Thoracic aorta (tissue), 2 donors: ENCODE measurements at regions not wholly inside any gene's neighbourhood (a gene's known extent, or its start where the extent isn't known, plus 50 kb on each side); places are given as distances from the start of the nearest gene placed in this dataset.

Experiments used
- ATAC-seq: fragments of 150-250 bp; one replicate; pipeline ENCODE4 v1.8.0; 2017; ENCODE audit warnings: low read depth; ENCODE audit not compliant: insufficient number of reproducible peaks, low FRiP score
- DNase-seq: peaks from one replicate; pipeline ENCODE4 v3.0.0-alpha.2; 2020; ENCODE audit warnings: low spot score
- H3K27ac ChIP-seq, 2 donors: fragments of 200-600 bp; sonication (generic); 1 replicate in 1 of 2; 2 replicates in 1 of 2; pipeline ENCODE4 v1.5.1; 2016; ENCODE audit warnings: mild to moderate bottlenecking in 2 of 2, moderate library complexity in 2 of 2
- H3K27me3 ChIP-seq: fragments of 200-600 bp; sonication (generic); replicated peaks from 2 replicates; pipeline ENCODE4 v1.6.0; 2016; ENCODE audit warnings: mild to moderate bottlenecking; ENCODE audit not compliant: insufficient read depth
- H3K36me3 ChIP-seq: fragments of 200-600 bp; sonication (generic); one replicate; pipeline ENCODE4 v1.5.1; 2016
- H3K4me1 ChIP-seq, 2 donors: fragments of 200-600 bp; sonication (generic); 1 replicate in 1 of 2; 2 replicates in 1 of 2; pipeline versions ENCODE4 v1.5.1 to v1.6.0; 2016; ENCODE audit warnings: low read depth in 2 of 2, mild to moderate bottlenecking in 1 of 2; ENCODE audit not compliant: control insufficient read depth in 1 of 2
- H3K4me3 ChIP-seq: fragments of 200-600 bp; sonication (generic); 2 replicates; pipeline ENCODE4 v1.5.1; 2016; ENCODE audit warnings: mild to moderate bottlenecking
- H3K9me3 ChIP-seq: fragments of 200-600 bp; sonication (generic); 2 replicates; pipeline ENCODE4 v1.5.1; 2016
- TF ChIP-seq, protein P1 (sequence below): fragments of 200-600 bp; sonication (generic); IDR thresholded peaks from one replicate; pipeline ENCODE4 v1.5.1; 2019; ENCODE audit warnings: antibody characterized with exemption

DNA sequence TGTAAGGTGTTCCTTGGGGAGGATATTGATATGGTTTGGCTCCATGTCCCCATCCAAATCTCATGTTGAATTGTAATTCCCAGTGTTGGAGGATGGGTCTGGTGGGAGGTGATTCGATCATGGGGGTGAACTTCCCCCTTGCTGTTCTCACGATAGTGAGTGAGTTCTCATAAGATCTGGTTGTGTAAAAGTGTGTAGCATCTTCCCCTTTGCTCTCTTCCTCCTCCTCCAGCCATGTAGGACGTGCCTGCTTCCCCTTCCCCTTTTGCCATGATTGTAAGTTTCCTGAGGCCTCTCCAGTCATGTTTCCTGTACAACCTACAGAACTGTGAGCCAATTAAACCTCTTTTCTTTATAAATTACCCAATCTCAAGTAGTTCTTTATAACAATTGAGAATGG is 458.7 kb downstream of the LPIN1 start:
- ATAC-seq (no peak), DNase-seq (no peak)
- Histone ChIP-seq H3K4me3 (no peak overlapping the region), H3K27me3 (no peaks in the 10 kb centered on the region), H3K27ac (no peak overlapping the region), H3K4me1 (no peaks in the 10 kb centered on the region), H3K9me3 (no peaks in the 10 kb centered on the region), H3K36me3 (no peaks in the 10 kb centered on the region)
- TF ChIP-seq, protein P1, sequence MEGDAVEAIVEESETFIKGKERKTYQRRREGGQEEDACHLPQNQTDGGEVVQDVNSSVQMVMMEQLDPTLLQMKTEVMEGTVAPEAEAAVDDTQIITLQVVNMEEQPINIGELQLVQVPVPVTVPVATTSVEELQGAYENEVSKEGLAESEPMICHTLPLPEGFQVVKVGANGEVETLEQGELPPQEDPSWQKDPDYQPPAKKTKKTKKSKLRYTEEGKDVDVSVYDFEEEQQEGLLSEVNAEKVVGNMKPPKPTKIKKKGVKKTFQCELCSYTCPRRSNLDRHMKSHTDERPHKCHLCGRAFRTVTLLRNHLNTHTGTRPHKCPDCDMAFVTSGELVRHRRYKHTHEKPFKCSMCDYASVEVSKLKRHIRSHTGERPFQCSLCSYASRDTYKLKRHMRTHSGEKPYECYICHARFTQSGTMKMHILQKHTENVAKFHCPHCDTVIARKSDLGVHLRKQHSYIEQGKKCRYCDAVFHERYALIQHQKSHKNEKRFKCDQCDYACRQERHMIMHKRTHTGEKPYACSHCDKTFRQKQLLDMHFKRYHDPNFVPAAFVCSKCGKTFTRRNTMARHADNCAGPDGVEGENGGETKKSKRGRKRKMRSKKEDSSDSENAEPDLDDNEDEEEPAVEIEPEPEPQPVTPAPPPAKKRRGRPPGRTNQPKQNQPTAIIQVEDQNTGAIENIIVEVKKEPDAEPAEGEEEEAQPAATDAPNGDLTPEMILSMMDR, result no peak

DNA sequence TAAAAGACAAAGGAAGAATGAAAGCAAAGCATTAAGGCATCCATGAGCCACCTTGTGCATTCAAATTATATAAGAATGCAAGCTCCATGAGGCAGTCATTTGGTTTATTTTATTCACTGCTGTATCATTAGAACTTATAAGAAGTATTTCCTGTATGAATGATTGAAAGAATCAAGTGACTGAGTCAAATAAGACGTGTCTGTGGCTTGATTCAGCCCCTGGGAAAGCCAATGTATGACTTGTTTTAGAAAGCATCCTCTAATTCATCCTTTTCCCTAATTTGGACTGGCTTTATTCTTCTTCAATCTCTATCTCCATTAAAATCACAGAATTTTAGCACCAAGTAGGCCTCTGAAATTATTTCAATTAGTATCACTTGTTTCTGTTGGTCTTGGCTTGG is 461.1 kb downstream of the LPIN1 start:
- no peak for DNase-seq
- Histone ChIP-seq H3K36me3 (no peaks in the 10 kb centered on the region), H3K4me1 (no peaks in the 10 kb centered on the region), H3K4me3 (no peak overlapping the region), H3K27me3 (no peaks in the 10 kb centered on the region), H3K27ac (no peak overlapping the region), H3K9me3 (no peaks in the 10 kb centered on the region)
- TF ChIP-seq, protein P1, result no peak
- no peak for ATAC-seq

DNA sequence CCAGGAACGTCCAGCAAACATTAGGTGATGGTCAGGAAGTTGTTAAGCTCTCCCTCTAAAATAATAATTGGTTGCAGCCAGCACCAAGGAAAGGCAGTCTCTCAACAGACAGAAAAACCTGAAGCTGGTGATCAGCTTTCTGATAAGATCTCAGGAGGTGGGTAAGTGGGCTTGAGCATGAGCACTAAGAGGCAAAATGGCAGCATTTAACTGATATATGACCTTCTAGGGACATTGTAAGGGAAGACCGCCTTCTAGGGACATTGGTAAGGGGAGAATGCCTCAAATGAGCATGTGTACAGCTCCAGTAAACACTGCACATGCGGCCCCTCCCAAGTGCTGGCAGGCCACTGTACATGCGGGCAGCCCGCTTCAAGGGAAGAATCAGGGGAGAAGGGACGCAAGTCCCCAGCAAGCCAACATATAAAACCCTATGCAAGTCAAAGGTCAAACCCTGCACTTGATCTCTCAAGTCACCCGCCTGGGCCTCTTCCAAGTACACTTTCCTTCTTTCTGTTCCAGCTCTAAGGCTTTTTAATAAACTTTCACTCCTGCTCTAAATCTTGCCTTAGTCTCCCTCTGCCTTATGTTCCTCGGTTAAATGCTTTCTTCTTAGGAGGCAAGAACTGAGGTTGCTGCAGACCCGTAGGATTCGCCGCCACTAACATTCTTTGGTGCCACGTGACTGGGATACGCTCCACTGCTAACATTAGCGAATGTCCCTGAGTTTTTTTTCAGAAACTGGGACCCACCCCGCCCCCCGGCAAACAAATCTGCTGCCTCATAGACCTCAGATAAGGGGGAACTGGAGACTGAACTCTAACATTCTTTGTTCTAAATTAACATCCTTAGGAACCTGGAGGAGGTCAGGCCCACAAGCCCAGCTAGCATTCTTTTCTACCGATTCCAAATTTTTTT is 463.8 kb downstream of the LPIN1 start:
- TF ChIP-seq, protein P1, result no peak
- Histone ChIP-seq H3K9me3 (no peaks in the 10 kb centered on the region), H3K27me3 (no peaks in the 10 kb centered on the region), H3K4me1 (peaks cover 0 to 3% of the 10 kb centered on the region in 2 donors), H3K27ac (no peak overlapping the region), H3K36me3 (no peaks in the 10 kb centered on the region), H3K4me3 (no peak overlapping the region)
- ATAC-seq, result no peak
- no peak for DNase-seq

DNA sequence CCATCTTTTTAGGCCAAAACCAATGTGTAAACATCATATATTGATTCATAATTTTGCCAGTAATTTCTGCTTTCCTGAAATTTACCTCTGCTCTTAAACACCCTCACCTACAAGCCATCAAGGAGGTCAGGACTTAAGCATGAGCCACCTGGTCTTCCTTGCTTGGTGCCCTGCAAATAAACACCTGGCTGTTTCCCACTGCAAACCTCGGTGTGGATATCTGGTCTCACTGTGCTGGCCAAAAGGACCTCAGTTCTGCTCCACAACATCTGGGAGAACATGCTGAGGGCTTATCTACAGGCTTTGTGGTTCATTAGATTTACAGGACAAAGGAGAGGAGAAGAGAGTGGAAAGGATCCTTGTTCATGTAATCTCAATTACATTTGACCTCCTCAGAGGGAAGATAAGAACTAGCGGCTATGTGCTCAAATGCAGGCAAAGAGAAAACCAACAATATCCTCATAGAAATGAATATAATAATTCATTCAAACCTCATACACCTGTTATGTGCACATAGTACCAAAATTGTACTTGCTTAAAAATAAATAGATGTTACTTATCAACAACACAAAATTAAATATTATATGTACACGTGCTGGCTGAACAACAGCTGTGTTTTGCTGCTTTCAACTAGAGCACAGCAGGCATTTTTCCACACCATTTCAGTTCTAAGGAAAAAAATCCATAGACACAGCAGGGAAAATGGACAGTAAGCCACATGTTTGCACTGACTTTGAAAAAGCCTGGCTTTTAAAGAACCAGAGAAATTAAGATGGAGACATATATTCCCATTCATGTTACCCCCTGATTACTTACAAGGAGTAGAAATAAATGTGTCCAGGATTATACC is 465.1 kb downstream of the LPIN1 start:
- TF ChIP-seq, protein P1, result no peak
- ATAC-seq, result no peak
- Histone ChIP-seq H3K4me1 (peaks cover 0 to 3% of the 10 kb centered on the region in 2 donors), H3K27ac (no peak overlapping the region), H3K9me3 (no peaks in the 10 kb centered on the region), H3K36me3 (no peaks in the 10 kb centered on the region), H3K27me3 (no peaks in the 10 kb centered on the region), H3K4me3 (no peak overlapping the region)
- no peak for DNase-seq
